Nephron (organoid): ENCODE measurements at regions not wholly inside any gene's neighbourhood (a gene's known extent, or its start where the extent isn't known, plus 50 kb on each side); places are given as distances from the start of the nearest gene placed in this dataset.

Experiments used
- H3K27ac Mint-ChIP-seq, 3 experiments: 2 replicates each; pipeline ENCODE4 v1.8.0; 2020; ENCODE audit warnings: mixed read lengths in 3 of 3, mild to moderate bottlenecking in 2 of 3, moderate library complexity in 1 of 3
- H3K27me3 Mint-ChIP-seq: 2 replicates; pipeline ENCODE4 v1.8.0; 2021; ENCODE audit warnings: low read depth, mild to moderate bottlenecking, moderate library complexity, mixed read lengths
- H3K36me3 Mint-ChIP-seq: 2 replicates; pipeline ENCODE4 v1.8.0; 2020; ENCODE audit warnings: low read depth, mixed read lengths
- H3K4me1 Mint-ChIP-seq: 2 replicates; pipeline ENCODE4 v1.8.0; 2020; ENCODE audit warnings: mixed read lengths
- H3K4me3 Mint-ChIP-seq, 3 experiments: 2 replicates each; pipeline ENCODE4 v1.8.0; 2020; ENCODE audit warnings: mild to moderate bottlenecking in 3 of 3, mixed read lengths in 3 of 3, moderate library complexity in 2 of 3
- H3K9me3 Mint-ChIP-seq: 2 replicates; pipeline ENCODE4 v1.8.0; 2020; ENCODE audit warnings: mixed read lengths
- TF ChIP-seq, protein P1 (sequence below), 3 experiments: fragments of 200-600 bp; sonication (generic); IDR thresholded peaks; one replicate each; pipeline ENCODE4 v1.5.0; 2021; ENCODE audit warnings: antibody characterized with exemption in 3 of 3; ENCODE audit not compliant: unreplicated experiment in 3 of 3

DNA sequence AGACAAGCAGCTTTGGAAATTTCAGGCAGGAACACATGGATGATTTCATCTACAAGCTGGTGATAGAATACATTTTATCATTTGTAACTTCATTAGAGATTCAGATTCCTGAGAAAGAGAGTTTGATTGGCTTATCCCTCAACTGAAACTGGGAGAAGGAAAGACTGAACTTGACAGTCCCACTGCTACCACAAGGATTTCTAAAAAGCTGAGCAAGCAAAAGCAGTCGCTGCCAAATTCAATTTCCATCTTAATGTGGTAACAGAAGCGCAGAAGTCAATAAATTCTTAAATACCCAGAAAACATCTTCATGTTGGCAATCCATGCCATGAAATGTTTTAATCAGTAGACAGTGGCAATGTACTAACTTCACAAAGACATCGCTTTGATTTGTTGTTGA lies 172.1 kb upstream of the DACH1 start:
- no peaks in the 10 kb centered on the region for H3K4me1 Mint-ChIP-seq
- H3K9me3 Mint-ChIP-seq, result no peaks in the 10 kb centered on the region
- no peak overlapping the region for H3K27ac Mint-ChIP-seq
- no peaks in the 10 kb centered on the region for H3K36me3 Mint-ChIP-seq
- H3K27me3 Mint-ChIP-seq, result no peaks in the 10 kb centered on the region
- TF ChIP-seq, protein P1, sequence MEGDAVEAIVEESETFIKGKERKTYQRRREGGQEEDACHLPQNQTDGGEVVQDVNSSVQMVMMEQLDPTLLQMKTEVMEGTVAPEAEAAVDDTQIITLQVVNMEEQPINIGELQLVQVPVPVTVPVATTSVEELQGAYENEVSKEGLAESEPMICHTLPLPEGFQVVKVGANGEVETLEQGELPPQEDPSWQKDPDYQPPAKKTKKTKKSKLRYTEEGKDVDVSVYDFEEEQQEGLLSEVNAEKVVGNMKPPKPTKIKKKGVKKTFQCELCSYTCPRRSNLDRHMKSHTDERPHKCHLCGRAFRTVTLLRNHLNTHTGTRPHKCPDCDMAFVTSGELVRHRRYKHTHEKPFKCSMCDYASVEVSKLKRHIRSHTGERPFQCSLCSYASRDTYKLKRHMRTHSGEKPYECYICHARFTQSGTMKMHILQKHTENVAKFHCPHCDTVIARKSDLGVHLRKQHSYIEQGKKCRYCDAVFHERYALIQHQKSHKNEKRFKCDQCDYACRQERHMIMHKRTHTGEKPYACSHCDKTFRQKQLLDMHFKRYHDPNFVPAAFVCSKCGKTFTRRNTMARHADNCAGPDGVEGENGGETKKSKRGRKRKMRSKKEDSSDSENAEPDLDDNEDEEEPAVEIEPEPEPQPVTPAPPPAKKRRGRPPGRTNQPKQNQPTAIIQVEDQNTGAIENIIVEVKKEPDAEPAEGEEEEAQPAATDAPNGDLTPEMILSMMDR (IDR thresholded peaks at IDR 0.05; ENCODE audit: unreplicated experiment in 3 of 3), result no peak
- no peak overlapping the region for H3K4me3 Mint-ChIP-seq

DNA sequence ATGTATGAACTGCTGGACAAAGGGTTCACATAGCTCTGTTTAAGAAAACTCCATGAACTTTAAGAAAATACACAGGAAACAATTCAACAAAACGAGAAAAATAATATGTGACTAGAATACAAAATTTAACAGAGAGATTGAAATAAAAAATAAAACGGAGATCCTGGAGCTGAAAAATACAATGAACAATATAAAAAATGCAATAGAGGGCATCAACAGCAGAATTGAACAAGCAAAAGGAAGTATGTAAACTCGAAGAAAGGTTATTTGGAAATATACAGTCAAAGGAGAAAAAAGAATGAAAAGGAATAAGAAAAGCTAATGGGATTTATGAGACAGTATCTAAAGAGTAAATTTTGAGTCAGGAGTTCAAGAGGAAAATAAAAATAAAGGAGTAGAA lies 163.0 kb upstream of the DACH1 start:
- Mint-ChIP-seq H3K4me1 (no peaks in the 10 kb centered on the region), H3K9me3 (peaks cover 18% of the 10 kb centered on the region), H3K36me3 (no peaks in the 10 kb centered on the region), H3K27ac (no peak overlapping the region), H3K4me3 (no peak overlapping the region), H3K27me3 (peaks cover 4% of the 10 kb centered on the region)
- TF ChIP-seq, protein P1 (IDR thresholded peaks at IDR 0.05; ENCODE audit: unreplicated experiment in 3 of 3), result no peak

DNA sequence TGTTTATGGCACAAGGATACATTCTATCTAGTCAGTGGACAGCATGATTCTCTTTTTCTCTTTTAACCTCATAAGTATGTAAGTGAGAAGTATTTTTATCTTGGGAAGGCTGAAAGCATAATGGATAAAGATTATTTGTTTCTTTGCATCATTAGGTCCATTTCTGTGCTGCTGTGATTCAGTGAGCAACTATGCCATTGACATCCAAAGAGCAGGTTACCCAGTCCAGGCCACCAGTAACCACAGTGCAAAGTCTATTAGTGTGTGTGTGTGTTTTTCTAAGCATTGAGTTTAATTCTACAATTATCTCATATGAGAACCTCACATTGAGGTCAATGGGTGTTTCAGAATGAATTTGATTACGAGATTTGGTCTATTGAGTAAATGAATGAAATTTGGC lies 158.8 kb upstream of the DACH1 start:
- no peak overlapping the region for H3K27ac Mint-ChIP-seq

DNA sequence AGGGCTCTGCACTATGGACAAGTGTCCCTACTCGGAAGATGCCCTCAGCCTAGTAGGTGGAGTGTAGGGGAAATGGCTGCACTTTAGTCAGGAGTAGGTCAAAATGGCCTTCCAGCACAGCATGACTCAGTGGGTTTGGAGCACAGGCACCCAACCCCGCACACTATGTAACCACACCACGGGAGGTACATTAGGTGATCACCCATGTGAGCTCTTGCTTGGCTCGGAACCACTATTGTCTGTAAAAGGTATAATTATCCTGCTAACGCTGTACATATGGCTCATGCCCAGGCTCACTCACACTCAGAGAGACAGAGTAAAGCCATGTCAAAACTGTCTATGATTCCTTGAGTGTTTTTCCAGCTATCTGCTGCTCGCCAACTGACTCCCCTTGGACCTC lies 156.9 kb upstream of the DACH1 start:
- TF ChIP-seq, protein P1 (IDR thresholded peaks at IDR 0.05; ENCODE audit: unreplicated experiment in 3 of 3), result no peak
- H3K27ac Mint-ChIP-seq, result no peak overlapping the region
- H3K4me3 Mint-ChIP-seq, result no peak overlapping the region
- no peaks in the 10 kb centered on the region for H3K36me3 Mint-ChIP-seq
- peaks cover 7% of the 10 kb centered on the region for H3K9me3 Mint-ChIP-seq
- H3K27me3 Mint-ChIP-seq, result peaks cover 4% of the 10 kb centered on the region
- no peaks in the 10 kb centered on the region for H3K4me1 Mint-ChIP-seq

More for the DNA sequence above, 158.8 kb upstream of the DACH1 start:
- Mint-ChIP-seq H3K27me3 (peaks cover 4% of the 10 kb centered on the region), H3K36me3 (no peaks in the 10 kb centered on the region), H3K4me3 (no peak overlapping the region), H3K4me1 (no peaks in the 10 kb centered on the region), H3K9me3 (peaks cover 18% of the 10 kb centered on the region)
- TF ChIP-seq, protein P1 (IDR thresholded peaks at IDR 0.05; ENCODE audit: unreplicated experiment in 3 of 3), result no peak

DNA sequence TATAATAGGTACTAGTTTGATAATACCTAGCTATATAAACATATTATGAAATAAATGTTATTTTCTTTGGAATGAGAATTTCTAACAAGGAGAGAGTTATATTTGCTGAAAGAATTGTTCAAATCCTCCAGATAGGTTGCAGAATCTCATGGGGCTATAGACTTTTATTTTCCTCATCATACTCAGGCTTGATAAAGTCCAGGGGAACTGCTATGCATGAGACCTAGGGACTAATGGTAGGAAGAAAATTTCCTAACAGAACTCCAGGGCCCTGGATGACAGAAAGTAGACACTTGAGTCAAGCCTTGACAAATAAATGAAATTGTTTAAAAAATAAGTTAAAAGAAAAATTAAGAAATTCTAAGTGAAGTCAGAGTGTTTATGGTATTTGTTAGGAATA lies 138.5 kb upstream of the DACH1 start:
- Mint-ChIP-seq H3K27ac (no peak overlapping the region), H3K27me3 (no peaks in the 10 kb centered on the region), H3K4me3 (no peak overlapping the region), H3K9me3 (peaks cover 3% of the 10 kb centered on the region), H3K4me1 (no peaks in the 10 kb centered on the region), H3K36me3 (no peaks in the 10 kb centered on the region)
- TF ChIP-seq, protein P1 (IDR thresholded peaks at IDR 0.05; ENCODE audit: unreplicated experiment in 3 of 3), result no peak

DNA sequence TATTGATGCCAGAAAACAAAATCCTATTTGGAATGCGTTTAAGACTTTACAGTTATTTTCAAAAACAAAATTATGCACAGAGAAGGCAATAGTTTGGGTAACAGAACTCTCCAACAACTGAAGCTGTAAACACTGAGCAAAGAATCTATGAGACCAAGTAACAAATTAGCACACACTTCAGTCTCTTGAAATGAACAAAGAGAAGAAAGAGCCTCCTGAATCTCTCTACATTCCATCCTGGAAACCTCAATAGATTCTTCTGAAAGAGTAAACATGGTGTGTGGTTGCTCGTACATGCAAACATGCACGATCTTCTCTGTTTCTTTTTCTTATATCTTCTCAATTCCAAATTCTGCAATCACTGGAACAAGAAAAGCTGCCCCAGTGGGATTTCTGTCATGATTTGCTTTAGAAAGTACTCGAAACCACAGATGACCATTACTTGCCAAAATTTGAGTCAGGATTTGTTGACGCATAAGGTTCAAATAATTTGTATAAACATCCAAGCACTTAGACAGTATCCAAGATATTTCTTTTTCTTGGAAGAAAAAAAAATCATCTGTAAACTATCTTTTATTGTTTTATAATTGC lies 137.9 kb upstream of the DACH1 start:
- Mint-ChIP-seq H3K27me3 (no peaks in the 10 kb centered on the region), H3K4me1 (no peaks in the 10 kb centered on the region), H3K9me3 (peaks cover 3% of the 10 kb centered on the region), H3K36me3 (no peaks in the 10 kb centered on the region), H3K27ac (no peak overlapping the region), H3K4me3 (no peak overlapping the region)
- TF ChIP-seq, protein P1 (IDR thresholded peaks at IDR 0.05; ENCODE audit: unreplicated experiment in 3 of 3), result no peak
